Forelimb muscle (tissue), 1 donor: ENCODE measurements at regions not wholly inside any gene's neighbourhood (a gene's known extent, or its start where the extent isn't known, plus 50 kb on each side); places are given as distances from the start of the nearest gene placed in this dataset.
"Not testable (repeated sequence)": the region's sequence is repeated elsewhere in the genome, so short reads cannot be mapped to it uniquely, and the experiment has no call there.

Source experiments
- DNase-seq: peaks from one replicate; pipeline ENCODE4 v3.0.0-alpha.2; 2013; ENCODE audit warnings: low read depth

GRCh38 chr3:164467007-164467406, 611.3 kb downstream of the SI start:
- DNase-seq = no peak

DNA sequence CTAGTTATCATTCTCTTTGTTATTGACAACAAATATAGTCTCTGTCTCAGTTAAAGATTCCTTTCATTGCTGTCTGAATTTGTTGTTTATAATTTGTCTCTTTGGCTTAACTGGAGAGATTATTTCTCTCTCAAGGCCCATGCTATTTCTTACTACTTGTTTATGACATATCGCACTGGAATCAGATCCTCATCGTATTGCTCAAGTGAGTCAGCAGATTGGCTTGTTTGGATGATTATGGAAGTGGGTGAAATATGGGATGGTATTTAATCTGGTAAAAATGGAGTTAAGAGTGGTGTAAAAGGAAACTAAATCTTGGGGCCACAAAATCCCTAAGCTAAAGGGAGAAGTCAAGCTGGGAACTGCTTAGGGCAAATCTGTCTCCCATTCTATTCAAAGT, 613.1 kb downstream of the SI start:
- DNase-seq = no peak

- no peak for DNase-seq
Measured at GRCh38 chr3:164460851-164461250, 617.4 kb downstream of the SI start.

DNA sequence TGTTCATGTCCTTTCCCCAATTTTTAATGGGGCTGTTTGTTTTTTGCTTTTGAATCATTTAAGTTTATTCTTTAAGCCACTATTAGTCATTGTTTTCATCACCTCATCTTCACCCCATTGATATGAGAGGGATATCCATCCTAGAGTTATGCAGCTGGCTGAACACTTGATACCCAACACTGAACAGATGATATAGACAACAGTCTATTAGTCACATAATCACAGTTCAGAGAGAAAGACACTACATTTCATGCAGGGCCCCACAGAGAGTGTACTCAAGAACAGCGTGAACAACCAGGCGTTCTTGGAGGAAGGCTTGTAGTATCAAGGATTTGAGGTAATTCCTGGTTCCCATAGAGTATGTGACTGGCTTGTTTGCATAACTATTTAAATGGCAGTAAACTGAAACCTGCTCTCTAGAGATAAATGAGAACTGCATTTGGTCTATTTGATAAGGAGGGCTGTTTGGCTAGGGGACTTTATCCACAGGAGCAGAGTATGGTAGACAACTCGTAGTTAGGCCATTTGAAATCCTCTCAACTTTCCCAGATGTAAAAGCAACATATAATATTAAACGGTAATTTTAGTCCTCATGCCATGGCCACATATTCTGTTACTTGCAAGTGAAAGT, 618.7 kb downstream of the SI start:
- DNase-seq = no peak

DNA sequence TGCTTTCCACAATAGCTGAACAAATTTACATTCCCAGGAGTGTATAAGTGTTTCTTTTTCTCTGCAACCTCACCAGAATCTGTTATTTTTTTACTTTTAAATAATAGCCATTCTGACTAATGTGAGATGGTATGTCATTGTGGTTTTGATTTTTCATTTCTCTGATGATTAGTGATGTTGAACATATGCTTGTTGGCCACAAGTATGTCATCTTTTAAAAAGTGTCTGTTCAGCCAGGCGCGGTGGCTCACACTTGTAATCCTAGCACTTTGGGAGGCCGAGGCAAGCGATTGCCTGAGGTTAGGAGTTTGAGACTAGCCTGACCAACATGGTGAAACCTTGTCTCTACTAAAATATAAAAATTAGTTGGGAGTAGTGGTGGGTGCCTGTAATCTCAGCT, 619.3 kb downstream of the SI start:
- DNase-seq = no peak

- no peak for DNase-seq
Measured at GRCh38 chr3:164453714-164454113, 624.6 kb downstream of the SI start.

DNA sequence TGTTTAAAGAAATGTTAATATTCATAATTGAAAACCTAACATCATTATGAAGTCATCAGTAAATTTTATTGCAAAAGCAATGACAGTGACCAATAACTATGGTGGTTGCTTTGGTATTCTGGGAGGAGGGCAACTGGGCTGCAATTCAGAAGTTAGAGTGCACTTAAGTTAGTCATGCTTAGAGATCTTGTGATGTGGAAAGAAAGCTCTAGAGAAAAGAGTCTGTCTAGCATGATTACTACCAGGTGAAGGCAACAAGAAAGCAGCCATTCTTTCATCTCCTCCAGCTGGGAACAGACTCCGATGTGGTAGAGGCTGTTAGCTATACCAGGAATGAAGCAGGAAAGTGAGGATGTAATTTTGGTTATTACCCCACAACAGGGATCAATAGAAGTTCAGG, 625.6 kb downstream of the SI start:
- DNase-seq = no peak

GRCh38 chr3:164451072-164451910, 627.0 kb downstream of the SI start:
- DNase-seq = no peak

DNA sequence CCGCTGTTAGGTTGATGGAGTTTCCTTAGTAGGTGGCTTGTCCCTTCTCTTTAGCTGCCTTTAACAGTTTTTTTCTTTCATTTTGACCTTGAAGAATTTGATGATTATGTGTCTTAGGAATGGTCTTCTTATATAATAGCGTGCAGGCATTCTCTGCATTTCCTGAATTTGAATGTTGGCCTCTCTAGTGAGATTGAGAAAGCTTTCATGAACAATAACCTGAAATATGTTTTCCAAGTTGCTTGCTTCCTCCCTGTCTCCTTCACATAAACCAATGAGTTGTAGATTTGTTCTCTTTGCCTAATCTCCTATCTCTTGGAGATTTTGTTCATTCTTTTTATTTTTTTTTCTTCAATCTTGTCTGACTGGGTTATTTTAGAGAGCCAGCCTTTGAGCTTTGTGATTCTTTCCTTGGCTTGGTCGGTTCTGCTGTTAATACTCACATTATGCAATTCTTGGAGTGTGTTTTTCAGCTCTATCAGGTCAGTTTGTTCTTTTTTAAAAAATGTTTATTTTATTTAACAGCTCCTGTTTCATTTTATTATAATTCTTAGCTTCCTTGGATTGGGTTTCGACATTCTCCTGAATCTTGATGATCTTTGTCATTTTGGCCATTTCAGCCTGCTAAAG, 627.9 kb downstream of the SI start:
- DNase-seq = no peak

DNA sequence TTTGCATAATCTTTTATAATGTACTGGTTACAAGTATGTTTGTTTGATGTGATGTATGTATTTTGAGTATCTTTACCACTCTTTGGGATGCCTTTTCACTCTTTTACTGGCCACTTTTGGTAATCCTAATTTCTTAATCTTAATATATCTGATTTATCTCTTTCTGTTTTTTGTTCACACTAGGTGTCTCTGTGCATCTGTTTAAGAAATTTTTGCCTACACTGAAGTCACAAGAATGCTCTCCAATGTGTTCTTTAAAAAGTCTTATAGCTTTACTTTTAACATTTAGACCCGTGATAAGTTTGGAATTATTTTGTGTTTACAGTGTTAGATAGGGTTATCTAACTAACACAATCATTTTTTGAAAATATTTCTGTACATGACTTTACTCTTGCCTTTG, 659.1 kb downstream of the SI start:
- DNase-seq = no peak

DNA sequence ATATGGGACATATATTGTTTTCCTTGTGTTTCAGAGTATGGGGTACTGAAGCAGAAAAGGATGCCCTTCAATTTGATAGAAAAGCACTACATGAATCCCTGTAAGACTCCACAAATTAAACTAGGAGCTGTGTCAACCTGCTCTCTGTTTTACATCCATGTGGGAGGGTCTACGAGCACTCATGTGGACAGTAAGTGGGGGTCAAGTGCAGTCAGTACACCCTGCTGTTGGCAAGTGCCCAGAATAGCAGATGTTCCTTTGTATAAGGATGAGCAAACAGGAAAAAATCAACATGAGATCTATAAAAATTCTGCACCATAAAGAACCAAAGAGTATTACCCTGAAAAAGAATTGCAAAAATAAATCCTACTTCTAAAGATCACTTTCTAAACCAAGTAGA, 659.9 kb downstream of the SI start:
- DNase-seq = no peak

GRCh38 chr3:164417955-164418354, 660.3 kb downstream of the SI start:
- DNase-seq = no peak

GRCh38 chr3:164416491-164417222, 661.6 kb downstream of the SI start:
- DNase-seq = no peak

- no peak for DNase-seq
Measured at GRCh38 chr3:164408326-164408725, 670.0 kb downstream of the SI start.

DNA sequence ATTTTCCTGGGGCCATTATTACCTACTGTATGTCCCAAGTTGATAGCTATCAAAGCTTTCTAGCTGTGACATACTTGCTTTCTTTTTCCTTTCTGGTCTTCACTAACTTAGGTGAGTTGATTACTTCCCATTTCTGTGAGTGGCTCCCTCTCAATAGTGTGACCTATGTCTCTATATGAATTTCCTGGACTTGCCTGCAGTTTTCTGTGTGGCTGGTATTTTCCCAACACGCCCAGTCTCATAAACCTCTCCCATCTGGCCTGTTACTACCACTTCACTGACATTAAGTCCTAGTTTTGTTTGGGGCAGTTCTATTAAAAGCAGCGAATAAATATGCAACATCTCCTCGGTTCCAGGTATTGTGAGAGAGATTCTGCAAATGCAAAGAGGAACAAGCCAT, 671.2 kb downstream of the SI start:
- no peak for DNase-seq

GRCh38 chr3:164406281-164406680, 672.0 kb downstream of the SI start:
- DNase-seq = no peak

- DNase-seq = no peak
Measured at GRCh38 chr3:164401923-164402322, 676.4 kb downstream of the SI start.

- not testable (repeated sequence) for DNase-seq
Measured at GRCh38 chr3:164401440-164401839, 676.9 kb downstream of the SI start.

- no peak for DNase-seq
Measured at GRCh38 chr3:164397462-164397861, 680.8 kb downstream of the SI start.

DNA sequence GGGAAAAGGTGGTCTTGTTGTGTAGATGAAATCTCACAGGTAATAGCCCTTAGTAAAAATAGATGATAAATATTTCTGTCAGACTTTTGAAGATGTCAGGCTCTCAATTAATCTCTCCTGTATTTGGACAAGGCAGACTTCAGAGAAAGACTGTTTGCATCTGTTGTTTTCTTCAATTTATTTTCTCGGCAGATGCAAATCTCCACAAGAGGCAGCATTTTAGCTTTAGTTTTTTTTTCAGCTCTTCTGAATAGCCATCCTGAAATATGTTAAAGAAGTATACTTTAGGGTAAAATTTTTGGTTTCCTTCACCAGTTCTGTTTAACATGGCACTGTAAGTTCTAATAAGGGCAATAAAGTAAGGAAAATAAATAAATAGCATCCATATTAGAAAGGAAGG, 685.1 kb downstream of the SI start:
- no peak for DNase-seq

DNA sequence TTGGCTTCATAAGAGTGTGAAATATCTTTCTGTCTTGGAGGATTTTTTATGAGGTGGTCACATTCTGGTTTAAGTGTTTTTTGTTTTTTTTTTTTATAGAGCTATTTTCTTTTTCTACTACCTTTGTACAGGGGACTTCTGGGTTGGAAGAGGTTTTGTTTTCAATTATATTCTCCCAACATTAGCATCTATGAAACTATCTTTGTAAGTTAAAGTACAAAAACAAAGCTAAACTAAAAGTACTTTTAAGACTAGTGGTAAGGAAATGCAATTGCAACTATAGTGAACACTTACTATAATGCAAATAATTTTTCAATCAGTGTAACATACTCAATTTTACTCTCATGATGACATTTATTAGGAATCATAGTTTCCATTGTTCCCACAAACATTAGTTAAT, 688.2 kb downstream of the SI start:
- no peak for DNase-seq

DNA sequence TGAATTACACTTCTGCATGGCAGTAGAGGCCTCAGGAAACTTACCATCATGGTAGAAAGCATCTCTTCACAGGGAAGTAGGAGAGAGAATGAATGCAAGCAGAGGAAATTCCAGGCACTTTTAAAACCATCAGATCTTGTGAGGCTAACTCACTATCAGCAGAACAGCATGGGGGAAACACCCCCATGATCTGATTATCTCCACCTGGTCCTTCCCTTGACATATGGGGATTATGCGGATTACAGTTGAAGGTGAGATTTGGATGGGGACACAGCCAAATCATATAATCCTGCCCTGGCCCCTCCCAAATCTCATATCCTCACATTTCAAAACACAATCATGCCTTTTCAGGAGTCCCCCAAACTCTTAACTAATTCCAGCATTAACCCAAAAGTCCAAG, 691.1 kb downstream of the SI start:
- no peak for DNase-seq
